Erythroblast (primary cell): ENCODE measurements at regions not wholly inside any gene's neighbourhood (a gene's known extent, or its start where the extent isn't known, plus 50 kb on each side); places are given as distances from the start of the nearest gene placed in this dataset.

Source experiments
- GATA1 ChIP-seq: IDR thresholded peaks from 2 replicates; pipeline ENCODE4 v1.6.1; 2011; ENCODE audit warnings: low read depth, mild to moderate bottlenecking, control low read depth, low read length, moderate library complexity
- POLR2A ChIP-seq: IDR thresholded peaks from 2 replicates; pipeline ENCODE4 v1.6.1; 2011; ENCODE audit warnings: mild to moderate bottlenecking, low read length

- no peak for TF ChIP-seq POLR2A
- no peak for TF ChIP-seq GATA1
These were observed 604.6 kb downstream of the MRPL39 start for GRCh38 chr21:25002676-25003075.
